Small intestine (tissue), 7 donors: ENCODE measurements at regions not wholly inside any gene's neighbourhood (a gene's known extent, or its start where the extent isn't known, plus 50 kb on each side); places are given as distances from the start of the nearest gene placed in this dataset.

Experiments used
- DNase-seq, 2 donors: peaks; one replicate each; pipeline versions ENCODE4 v3.0.0 to v3.0.0-alpha.2; 2013
- FAIRE-seq: peaks from 2 replicates; lab custom pipeline; 2012; peaks lifted over from hg19 to GRCh38; lab: Jason Lieb, UNC
- H3K27ac ChIP-seq, 3 donors: one replicate each; pipeline ENCODE4 v1.5.1; 2013; ENCODE audit warnings: low read length in 2 of 3, mild to moderate bottlenecking in 2 of 3, control low read depth in 1 of 3, inconsistent platforms in 1 of 3, low read depth in 1 of 3, moderate library complexity in 1 of 3
- H3K27me3 ChIP-seq, 3 donors: one replicate each; pipeline ENCODE4 v1.6.1; 2013; ENCODE audit warnings: low read length in 3 of 3, inconsistent platforms in 1 of 3; ENCODE audit not compliant: control insufficient read depth in 3 of 3, insufficient read depth in 3 of 3
- H3K36me3 ChIP-seq, 3 donors: one replicate each; pipeline ENCODE4 v1.6.1; 2013; ENCODE audit warnings: low read length in 3 of 3, inconsistent platforms in 1 of 3, low read depth in 1 of 3, mild to moderate bottlenecking in 1 of 3, moderate library complexity in 1 of 3; ENCODE audit not compliant: control insufficient read depth in 3 of 3, insufficient read depth in 2 of 3
- H3K4me1 ChIP-seq, 3 donors: one replicate each; pipeline ENCODE4 v1.6.1; 2013; ENCODE audit warnings: low read length in 2 of 3, inconsistent platforms in 1 of 3, low read depth in 1 of 3, mild to moderate bottlenecking in 1 of 3, moderate library complexity in 1 of 3; ENCODE audit not compliant: control insufficient read depth in 3 of 3, insufficient read depth in 2 of 3
- H3K4me3 ChIP-seq, 3 donors: one replicate each; pipeline ENCODE4 v1.5.1; 2013; ENCODE audit warnings: low read length in 3 of 3, control low read depth in 1 of 3, inconsistent platforms in 1 of 3, low read depth in 1 of 3, mild to moderate bottlenecking in 1 of 3, moderate library complexity in 1 of 3
- H3K9me3 ChIP-seq, 2 donors: one replicate each; pipeline ENCODE4 v1.6.1; 2013; ENCODE audit warnings: low read depth in 1 of 2, low read length in 1 of 2; ENCODE audit not compliant: control insufficient read depth in 2 of 2, insufficient read depth in 1 of 2
- WGBS, 3 donors: extraction: QIAGEN DNeasy Blood & Tissue Kit; methylation state at CpG; one replicate each; pipeline ENCODE4 v1.1.7; 2013; 5-methylcytosine and 5-hydroxymethylcytosine counted together
- donor health status: healthy with polysubstance abuse.
- donor health status: control.
- donor health status: control.
- donor health status: Bipolar disorder and iron deficiency.
- donor health status: healthy.

GRCh38 chrX:110417128-110417527, 58.5 kb downstream of the RTL9 start:
- DNase-seq (no peak), FAIRE-seq (no peak)
- H3K4me3 ChIP-seq: no peak overlapping the region
- no peaks in the 10 kb centered on the region for H3K36me3 ChIP-seq
- no peaks in the 10 kb centered on the region for H3K4me1 ChIP-seq
- H3K9me3 ChIP-seq: no peaks in the 10 kb centered on the region
- 74 to 91% (median 84%) methylated on average over 4 of the region's 4 CpGs for whole genome bisulfite sequencing, 3 donors
- H3K27ac ChIP-seq: no peak overlapping the region
- H3K27me3 ChIP-seq: no peaks in the 10 kb centered on the region

GRCh38 chrX:110418316-110419235, 59.9 kb downstream of the RTL9 start:
- no peaks in the 10 kb centered on the region for H3K36me3 ChIP-seq
- WGBS, 3 donors: 28 to 42% (median 31%) methylated on average over 22 of the region's 22 CpGs
- no peaks in the 10 kb centered on the region for H3K27me3 ChIP-seq
- peak; percentile 22 to 48 for DNase-seq
- H3K27ac ChIP-seq: peak overlapping the region in 2 of 3 donors; percentile 45 to 60
- no peaks in the 10 kb centered on the region for H3K4me1 ChIP-seq
- peak overlapping the region in 1 of 3 donors; percentile 15 for H3K4me3 ChIP-seq
- no peaks in the 10 kb centered on the region for H3K9me3 ChIP-seq
- FAIRE-seq: no peak

DNA sequence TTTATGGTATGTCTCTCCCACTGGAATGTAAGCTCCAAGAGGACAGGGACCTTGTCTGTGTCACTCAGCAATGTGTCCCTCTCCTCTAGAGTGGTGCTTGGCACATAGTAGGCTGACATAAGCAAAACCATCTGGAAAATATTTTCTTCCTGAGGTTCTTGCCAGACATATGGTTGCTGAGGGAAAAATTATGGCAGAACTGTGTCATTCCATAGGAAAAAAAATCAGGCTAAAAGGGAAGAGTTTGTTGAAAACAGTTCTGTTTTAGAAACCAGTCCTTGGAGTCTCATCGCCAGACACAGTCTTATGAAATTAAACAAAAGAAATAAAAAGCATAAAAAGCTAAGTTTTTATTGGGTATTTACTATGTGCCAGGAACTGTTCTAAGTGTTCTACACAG, 60.9 kb downstream of the RTL9 start:
- 64 to 94% (median 93%) methylated on average over 1 of the region's 1 CpG for WGBS, 3 donors
- no peak for DNase-seq
- Histone ChIP-seq H3K9me3 (no peaks in the 10 kb centered on the region), H3K4me3 (no peak overlapping the region), H3K27ac (peak overlapping the region in 1 of 3 donors; percentile 60), H3K27me3 (no peaks in the 10 kb centered on the region), H3K4me1 (no peaks in the 10 kb centered on the region), H3K36me3 (no peaks in the 10 kb centered on the region)
- no peak for FAIRE-seq

DNA sequence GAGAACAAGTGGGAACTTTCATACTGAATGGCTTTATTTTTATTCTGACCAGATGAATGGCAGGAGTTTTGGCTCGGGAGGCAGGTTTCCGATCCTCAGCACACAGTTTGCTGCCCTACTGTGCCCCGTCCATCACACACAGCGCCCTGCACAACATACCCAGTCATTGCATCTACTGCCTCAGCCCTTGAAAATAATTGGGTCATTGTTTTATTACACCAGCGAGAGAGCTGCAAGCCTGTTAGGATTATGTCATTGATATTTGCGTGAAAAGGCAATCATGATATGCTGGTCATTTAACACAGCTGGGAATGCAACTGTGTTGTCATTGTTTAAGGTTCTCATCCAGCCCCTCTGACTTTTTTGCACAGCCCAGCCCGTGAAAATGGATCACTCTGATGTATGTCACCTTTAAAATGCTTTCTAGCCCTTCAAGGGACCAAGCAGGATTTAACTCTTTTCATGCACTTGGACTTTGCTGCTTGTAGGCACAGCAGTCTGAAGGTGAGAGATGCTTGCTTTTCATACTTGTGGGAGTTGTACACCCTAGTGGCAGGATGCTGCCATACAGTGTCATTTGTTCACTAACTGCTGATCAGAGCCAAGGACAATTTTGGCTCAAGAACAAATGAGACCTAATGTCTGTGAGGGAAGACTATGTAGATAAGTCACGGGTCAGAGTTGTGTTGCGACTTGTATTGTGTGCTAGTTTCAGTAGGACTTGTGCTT, 62.3 kb downstream of the RTL9 start:
- Histone ChIP-seq H3K36me3 (no peaks in the 10 kb centered on the region), H3K4me1 (no peaks in the 10 kb centered on the region), H3K27me3 (no peaks in the 10 kb centered on the region), H3K9me3 (no peaks in the 10 kb centered on the region), H3K27ac (no peak overlapping the region), H3K4me3 (no peak overlapping the region)
- no peak for FAIRE-seq
- DNase-seq: no peak
- 24 to 47% (median 41%) methylated on average over 9 of the region's 9 CpGs for WGBS, 3 donors

DNA sequence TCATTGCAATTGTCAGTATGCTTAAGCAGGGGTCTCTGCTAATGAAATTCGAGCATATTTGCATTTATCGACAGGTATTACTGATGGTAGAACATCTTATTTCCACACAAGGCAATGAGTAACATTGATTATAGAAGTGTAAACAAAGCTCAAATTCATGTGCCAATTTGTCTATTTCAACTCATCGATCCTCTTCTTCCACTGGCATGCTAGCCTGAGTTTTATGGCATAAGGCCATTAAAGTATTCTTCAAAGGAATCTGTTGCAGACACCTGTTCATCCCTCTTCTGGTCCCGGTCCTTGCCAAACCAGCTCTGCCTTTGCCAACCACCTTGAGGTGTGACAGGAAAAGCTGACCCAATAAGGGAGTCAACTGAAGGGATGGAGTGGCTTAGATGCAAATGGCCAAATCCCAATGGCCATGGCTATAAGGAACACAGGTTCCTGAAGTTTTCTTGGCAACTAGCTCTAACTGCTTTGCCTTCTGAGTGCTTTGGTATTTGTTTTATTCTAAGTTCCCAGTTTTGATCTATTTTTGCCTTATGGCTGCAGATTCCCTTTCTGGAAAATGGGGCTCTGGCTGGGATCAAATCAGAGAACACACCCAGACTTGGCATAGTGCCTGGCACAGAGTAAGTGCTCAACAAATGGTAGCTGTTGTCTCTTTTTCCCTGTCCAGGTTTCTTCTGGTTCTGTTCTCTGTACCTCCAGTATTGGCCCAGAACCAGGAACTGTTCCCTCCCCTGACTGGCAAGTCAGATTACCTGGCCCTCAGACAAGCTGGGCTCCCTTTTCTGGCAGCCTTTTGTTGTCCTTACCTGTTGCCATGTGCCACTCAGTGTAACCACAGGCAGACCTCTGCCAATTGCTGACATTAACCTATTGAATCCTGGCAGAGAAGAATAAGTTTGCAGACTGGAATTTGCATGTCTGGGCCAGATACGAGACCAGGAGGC, 63.1 kb downstream of the RTL9 start:
- DNase-seq (no peak), FAIRE-seq (no peak)
- no peaks in the 10 kb centered on the region for H3K27me3 ChIP-seq
- no peaks in the 10 kb centered on the region for H3K9me3 ChIP-seq
- no peaks in the 10 kb centered on the region for H3K4me1 ChIP-seq
- no peaks in the 10 kb centered on the region for H3K36me3 ChIP-seq
- 60 to 81% (median 61%) methylated on average over 5 of the region's 5 CpGs for WGBS, 3 donors
- no peak overlapping the region for H3K4me3 ChIP-seq
- H3K27ac ChIP-seq: no peak overlapping the region

- Histone ChIP-seq H3K9me3 (no peaks in the 10 kb centered on the region), H3K27me3 (no peaks in the 10 kb centered on the region), H3K4me3 (no peak overlapping the region), H3K4me1 (no peaks in the 10 kb centered on the region), H3K36me3 (no peaks in the 10 kb centered on the region), H3K27ac (no peak overlapping the region)
- DNase-seq: no peak
- FAIRE-seq: no peak
- 77 to 88% (median 87%) methylated on average over 9 of the region's 9 CpGs for WGBS, 3 donors
These were observed 66.8 kb downstream of the RTL9 start for GRCh38 chrX:110425222-110426154.

GRCh38 chrX:110426155-110426504, 67.5 kb downstream of the RTL9 start:
- Histone ChIP-seq H3K27me3 (no peaks in the 10 kb centered on the region), H3K36me3 (no peaks in the 10 kb centered on the region), H3K4me3 (no peak overlapping the region), H3K27ac (no peak overlapping the region), H3K4me1 (no peaks in the 10 kb centered on the region), H3K9me3 (no peaks in the 10 kb centered on the region)
- FAIRE-seq (no peak), DNase-seq (no peak)
- WGBS, 3 donors: 83 to 87% (median 85%) methylated on average over 6 of the region's 6 CpGs
